Right lobe of liver (tissue), 4 donors: ENCODE measurements at regions not wholly inside any gene's neighbourhood (a gene's known extent, or its start where the extent isn't known, plus 50 kb on each side); places are given as distances from the start of the nearest gene placed in this dataset.

Source experiments
- POLR2A ChIP-seq: fragments of 450-650 bp; IDR thresholded peaks from one replicate; pipeline ENCODE4 v1.6.1; 2017; ENCODE audit warnings: antibody characterized with exemption, mild to moderate bottlenecking
- TF ChIP-seq, protein P1 (sequence below), 4 donors: fragments of 200-600 bp in 3 of 4; fragments of 450-650 bp in 1 of 4; IDR thresholded peaks; one replicate each; pipeline versions ENCODE4 v1.5.1 to v1.8.0; 2016 to 2022; ENCODE audit warnings: antibody characterized with exemption in 4 of 4, mild to moderate bottlenecking in 2 of 4
- donor health status: DM: no; HTN: no; CAD: no.
- donor health status: DM: no; HTN: no; CAD: no.
- donor health status: DM: no; HTN: yes; CAD: no.

DNA sequence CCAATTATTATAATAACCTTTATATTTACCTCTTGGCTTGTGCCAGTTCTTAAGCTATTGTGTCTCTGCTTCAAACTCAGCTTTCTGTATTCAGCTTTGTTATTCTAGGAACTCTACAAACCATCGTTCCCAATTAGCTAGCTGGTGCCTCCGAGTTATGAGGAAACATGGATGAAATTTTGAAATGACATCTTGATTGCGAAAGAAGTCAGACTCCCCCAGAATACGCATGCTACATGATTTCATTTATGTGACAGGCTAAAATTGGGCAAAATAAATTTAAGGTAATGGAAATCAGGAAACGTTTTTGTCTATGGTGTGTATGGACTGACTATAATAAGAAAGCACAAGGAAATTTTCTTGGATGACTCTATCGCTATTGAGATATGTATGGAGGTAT is 256.8 kb upstream of the NCAM2 start:
- TF ChIP-seq, protein P1, sequence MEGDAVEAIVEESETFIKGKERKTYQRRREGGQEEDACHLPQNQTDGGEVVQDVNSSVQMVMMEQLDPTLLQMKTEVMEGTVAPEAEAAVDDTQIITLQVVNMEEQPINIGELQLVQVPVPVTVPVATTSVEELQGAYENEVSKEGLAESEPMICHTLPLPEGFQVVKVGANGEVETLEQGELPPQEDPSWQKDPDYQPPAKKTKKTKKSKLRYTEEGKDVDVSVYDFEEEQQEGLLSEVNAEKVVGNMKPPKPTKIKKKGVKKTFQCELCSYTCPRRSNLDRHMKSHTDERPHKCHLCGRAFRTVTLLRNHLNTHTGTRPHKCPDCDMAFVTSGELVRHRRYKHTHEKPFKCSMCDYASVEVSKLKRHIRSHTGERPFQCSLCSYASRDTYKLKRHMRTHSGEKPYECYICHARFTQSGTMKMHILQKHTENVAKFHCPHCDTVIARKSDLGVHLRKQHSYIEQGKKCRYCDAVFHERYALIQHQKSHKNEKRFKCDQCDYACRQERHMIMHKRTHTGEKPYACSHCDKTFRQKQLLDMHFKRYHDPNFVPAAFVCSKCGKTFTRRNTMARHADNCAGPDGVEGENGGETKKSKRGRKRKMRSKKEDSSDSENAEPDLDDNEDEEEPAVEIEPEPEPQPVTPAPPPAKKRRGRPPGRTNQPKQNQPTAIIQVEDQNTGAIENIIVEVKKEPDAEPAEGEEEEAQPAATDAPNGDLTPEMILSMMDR (IDR thresholded peaks at IDR 0.05) = no peak
- no peak for TF ChIP-seq POLR2A
